HEK293 (cell line): ENCODE measurements at regions not wholly inside any gene's neighbourhood (a gene's known extent, or its start where the extent isn't known, plus 50 kb on each side); places are given as distances from the start of the nearest gene placed in this dataset.
"Not testable (repeated sequence)": the region's sequence is repeated elsewhere in the genome, so short reads cannot be mapped to it uniquely, and the experiment has no call there.

Source experiments
- MYNN ChIP-seq: fragments of 450-650 bp; formaldehyde crosslinking; IDR thresholded peaks from 2 replicates; pipeline ENCODE4 v1.5.1; 2016; ENCODE audit warnings: missing biosample characterization, missing genetic modification characterization, borderline replicate concordance
- SETDB1 ChIP-seq: IDR thresholded peaks from one replicate; pipeline ENCODE4 v1.6.1; 2017; ENCODE audit warnings: mild to moderate bottlenecking, low read length, moderate library complexity, mixed read lengths; ENCODE audit not compliant: insufficient read length
- TRIM28 ChIP-seq: IDR thresholded peaks from 2 replicates; pipeline ENCODE4 v1.6.1; 2011; ENCODE audit warnings: low read length, control low read depth, borderline replicate concordance
- ZFP3 ChIP-seq: fragments of 450-650 bp; formaldehyde crosslinking; IDR thresholded peaks from 2 replicates; pipeline ENCODE4 v1.5.1; 2016; ENCODE audit warnings: low read depth, missing biosample characterization, missing genetic modification characterization
- ZNF530 ChIP-seq: fragments of 450-650 bp; formaldehyde crosslinking; IDR thresholded peaks from 2 replicates; pipeline ENCODE4 v1.5.1; 2016; ENCODE audit warnings: low read depth, missing biosample characterization, missing genetic modification characterization
- ZNF639 ChIP-seq: fragments of 450-650 bp; formaldehyde crosslinking; IDR thresholded peaks from 2 replicates; pipeline ENCODE4 v1.5.1; 2016; ENCODE audit warnings: missing biosample characterization, missing genetic modification characterization

DNA sequence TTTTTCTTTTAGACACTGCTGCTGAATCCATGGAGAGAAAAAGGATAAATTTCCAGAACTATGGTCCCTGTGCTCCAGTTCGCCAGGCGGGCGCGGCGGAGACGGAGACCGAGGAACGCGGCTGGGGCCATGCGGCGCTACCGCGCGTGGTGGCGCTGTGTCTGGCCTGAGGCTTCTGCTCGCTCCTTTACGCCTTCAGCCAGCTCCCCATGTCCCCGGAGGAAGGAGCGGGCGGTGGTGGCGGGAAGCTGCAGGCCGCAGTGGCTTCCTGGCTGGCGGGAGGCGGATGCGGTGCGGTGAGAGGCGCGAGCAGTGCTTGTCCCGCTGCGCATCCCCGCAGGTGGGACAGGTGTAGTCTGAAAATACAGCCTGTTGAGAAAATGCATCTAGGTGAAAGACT is 791.3 kb downstream of the SPATA31A6 start:
- TF ChIP-seq ZFP3 (tag by site-specific recombination); SETDB1; TRIM28; ZNF639 (tag by site-specific recombination); MYNN (tag by site-specific recombination); ZNF530 (tag by site-specific recombination): not testable (repeated sequence)
